IPS-NIHi7 (cell line): ENCODE measurements at regions not wholly inside any gene's neighbourhood (a gene's known extent, or its start where the extent isn't known, plus 50 kb on each side); places are given as distances from the start of the nearest gene placed in this dataset.
"Not testable (repeated sequence)": the region's sequence is repeated elsewhere in the genome, so short reads cannot be mapped to it uniquely, and the experiment has no call there.

Source experiments
- DNase-seq: peaks from one replicate; pipeline ENCODE4 v3.0.0; 2012; ENCODE audit warnings: mixed read lengths; ENCODE audit errors: extremely low spot score

DNA sequence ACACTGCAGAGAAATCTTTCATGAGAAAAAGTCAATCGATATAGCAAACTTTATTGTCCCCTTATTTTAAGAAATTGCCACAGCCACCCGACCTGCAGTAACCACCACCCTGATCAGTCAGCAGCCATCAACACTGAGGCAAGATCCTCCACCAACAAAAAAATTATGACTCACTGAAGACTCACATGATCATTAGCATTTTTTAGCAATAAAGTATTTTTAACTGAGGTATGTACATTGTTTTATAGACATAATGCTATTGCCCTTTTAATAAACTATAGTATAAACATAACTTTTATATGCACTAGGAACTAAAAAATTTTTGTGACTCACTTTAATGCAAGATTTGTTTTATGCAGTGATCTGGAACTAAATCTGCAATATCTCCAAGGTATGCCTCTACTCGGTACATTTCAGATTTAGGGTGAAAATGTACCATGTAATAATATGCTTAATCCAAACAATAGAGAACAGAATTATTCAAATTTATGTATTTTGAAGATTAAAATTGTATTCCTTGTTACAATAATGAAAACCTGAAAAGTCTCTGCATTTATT lies 79.2 kb upstream of the CEP126 start:
- no peak for DNase-seq

GRCh38 chr11:101830475-101830874 lies 84.3 kb upstream of the CEP126 start:
- DNase-seq: not testable (repeated sequence)

- DNase-seq: no peak
Measured at GRCh38 chr11:101825531-101825930, 89.3 kb upstream of the CEP126 start.

DNA sequence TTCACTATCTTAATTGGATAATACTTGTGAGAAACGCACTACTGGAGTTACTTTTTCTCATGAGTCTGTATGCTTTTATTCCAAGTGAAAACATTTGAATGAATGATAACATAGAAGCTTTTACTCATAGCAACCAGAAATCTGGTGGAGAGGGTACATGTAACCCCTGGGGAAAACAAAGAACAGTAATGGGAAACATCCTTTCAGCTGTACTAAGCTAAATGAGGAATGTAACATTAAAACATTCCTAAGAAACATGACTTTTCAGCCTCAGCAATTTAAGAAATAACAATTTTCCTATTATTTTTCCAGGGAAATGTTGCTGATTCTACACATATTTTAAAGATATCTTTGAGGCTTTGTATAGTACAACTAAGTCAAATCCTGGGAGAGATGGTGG lies 97.2 kb upstream of the CEP126 start:
- DNase-seq: no peak

- no peak for DNase-seq
Measured at GRCh38 chr11:101816613-101817012, 98.2 kb upstream of the CEP126 start.

DNA sequence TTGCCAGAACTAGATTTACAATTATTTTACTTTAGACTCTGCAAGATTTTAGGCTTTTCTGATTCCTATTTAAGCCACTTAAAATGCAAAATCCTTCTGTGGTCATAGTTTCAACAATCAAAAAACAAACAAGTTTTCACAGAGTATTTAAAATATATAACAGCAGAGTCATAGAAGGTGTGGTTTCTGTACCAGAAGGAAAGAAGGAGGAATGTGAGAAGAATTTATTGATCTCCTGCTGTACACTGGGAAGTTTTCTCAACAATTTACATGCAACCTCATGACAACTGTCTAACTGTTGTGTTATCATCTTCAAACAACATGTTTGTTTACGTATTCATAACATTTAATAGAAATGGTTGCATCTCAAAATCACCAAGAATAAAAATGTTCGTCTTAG lies 102.3 kb upstream of the CEP126 start:
- DNase-seq: no peak

GRCh38 chr11:101810546-101810945 lies 104.3 kb upstream of the CEP126 start:
- DNase-seq: no peak

GRCh38 chr11:101807531-101807930 lies 107.3 kb upstream of the CEP126 start:
- DNase-seq: no peak

DNA sequence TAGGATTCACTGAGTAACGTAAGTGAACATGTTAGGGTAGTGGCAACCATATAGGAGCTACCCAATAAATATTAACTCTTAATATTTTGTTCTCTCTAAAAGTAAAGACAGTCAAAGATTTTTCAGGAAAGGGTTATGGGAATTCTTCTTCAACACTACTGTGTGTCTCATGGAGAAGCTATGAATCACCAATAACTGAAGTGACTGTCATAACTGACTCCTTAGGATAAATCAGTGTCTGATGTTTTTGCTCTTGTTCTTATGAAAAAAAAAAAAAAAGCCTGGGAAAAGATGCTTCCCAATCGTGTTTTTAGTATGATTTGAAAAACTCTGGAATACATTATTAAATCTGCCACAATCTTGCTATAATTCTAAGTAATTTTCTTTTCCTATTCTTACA lies 111.2 kb upstream of the CEP126 start:
- DNase-seq: no peak

GRCh38 chr11:101797335-101797734 lies 117.5 kb upstream of the CEP126 start:
- no peak for DNase-seq

DNA sequence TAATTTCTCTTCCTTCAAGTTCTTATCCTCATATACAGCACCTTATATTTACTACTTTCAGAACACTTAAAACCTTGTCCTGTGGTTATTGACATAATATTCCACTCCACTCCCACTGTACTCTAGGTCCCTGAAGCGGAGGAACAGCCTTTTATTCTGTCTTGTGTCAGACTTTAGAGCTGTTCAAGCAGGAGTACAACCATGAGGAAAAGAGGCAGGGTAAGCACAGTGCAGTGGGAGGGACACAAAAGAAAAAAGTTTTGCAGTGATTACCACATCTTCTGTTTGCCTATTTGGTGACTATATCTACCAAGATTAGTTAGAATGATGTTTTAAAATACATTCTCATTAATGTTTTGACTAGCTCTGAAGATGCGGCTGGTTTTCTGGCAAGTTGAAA lies 122.0 kb upstream of the CEP126 start:
- no peak for DNase-seq

DNA sequence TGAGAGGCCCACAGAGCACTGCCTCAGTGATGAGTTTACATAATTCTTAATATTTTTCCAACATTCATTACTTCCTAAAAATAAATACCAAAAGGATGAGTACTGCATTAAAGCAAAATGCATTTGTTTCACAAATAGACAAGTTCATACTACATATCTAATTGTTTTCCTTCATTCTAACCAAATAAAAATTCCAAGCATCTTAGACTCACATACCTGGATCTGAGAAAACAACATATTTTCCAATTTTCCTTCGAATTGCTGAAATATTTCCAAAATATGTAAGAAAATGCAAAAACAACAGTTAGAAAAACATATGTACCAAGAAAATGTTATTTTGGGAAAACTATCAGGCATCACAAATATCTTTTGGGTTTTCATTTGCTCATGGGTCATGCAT lies 127.9 kb upstream of the CEP126 start:
- DNase-seq: no peak

- DNase-seq: no peak
Measured at GRCh38 chr11:101786421-101786820, 128.4 kb upstream of the CEP126 start.

GRCh38 chr11:101779167-101779566 lies 135.6 kb upstream of the CEP126 start:
- DNase-seq: not testable (repeated sequence)

DNA sequence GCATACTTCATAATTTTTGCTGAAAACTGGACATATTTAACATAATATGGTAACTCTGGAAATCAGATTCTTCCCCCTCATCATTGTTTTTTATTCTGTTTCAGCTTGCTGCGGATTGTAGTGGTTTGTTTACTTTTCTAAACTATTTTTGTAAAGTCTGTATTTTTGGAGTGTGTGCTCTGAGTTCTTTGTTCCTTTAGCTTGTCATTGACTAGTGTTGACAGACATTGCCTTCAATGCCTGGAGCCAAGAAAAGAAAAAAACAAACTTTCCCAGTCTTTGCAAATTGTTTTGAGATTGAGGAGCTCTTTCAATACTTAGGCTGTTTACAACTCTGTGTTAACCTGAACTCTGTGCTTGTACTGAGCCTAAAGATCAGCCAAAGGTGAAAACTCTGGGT lies 137.3 kb upstream of the CEP126 start:
- no peak for DNase-seq

GRCh38 chr11:101775033-101775432 lies 139.8 kb upstream of the CEP126 start:
- DNase-seq: no peak

- DNase-seq: no peak
Measured at GRCh38 chr11:101770648-101771047, 144.2 kb upstream of the CEP126 start.

DNA sequence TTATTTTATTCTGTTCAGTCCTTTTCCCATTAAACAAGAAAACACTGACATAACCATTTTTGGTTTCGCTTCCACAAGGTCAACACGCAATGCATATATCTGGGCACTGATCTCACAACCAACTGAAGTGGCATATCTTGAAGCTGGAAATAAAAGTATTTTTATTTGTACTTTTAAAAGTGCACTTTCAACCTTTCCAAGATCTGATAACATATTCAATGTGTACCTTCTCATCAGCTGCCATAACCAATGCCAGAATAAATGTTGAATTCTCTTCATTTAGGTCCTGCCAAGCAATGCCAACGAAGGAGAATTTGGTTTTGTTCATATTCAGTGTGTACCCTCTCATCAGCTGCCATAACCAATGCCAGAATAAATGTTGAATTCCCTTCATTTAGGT lies 148.9 kb upstream of the CEP126 start:
- no peak for DNase-seq

DNA sequence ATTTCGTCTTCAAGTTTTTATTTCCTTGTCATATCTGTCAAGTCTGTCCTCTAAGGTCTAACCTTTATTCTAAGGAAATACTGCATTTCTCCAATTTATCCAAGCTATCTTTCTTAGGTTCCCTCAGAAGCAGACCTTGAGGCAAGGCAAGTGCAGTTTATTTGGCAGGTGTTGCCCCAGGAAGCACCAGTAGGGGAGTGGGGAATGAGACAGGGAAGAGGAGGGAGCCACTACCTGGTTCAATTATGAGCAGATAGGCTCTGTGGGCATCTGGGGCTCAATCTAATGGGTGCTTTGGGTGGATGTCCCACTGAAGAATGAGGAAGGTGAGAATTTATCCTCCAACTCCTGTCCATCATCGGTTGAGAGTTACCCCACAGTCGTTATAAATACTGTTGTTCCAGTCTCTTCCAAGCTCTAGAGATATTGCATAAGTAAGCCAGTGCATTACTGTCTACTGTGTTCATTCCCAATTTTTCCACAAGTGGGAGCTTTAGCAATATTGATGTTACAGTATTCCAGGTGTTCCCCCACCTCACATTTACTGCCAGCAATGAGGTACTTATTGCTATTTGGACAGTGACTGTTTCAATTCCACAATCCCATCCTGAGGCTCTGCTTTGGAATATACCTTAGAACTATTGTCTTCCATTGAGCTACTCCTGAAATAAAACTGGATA lies 154.9 kb upstream of the CEP126 start:
- no peak for DNase-seq

- no peak for DNase-seq
Measured at GRCh38 chr11:101757741-101758140, 157.1 kb upstream of the CEP126 start.

DNA sequence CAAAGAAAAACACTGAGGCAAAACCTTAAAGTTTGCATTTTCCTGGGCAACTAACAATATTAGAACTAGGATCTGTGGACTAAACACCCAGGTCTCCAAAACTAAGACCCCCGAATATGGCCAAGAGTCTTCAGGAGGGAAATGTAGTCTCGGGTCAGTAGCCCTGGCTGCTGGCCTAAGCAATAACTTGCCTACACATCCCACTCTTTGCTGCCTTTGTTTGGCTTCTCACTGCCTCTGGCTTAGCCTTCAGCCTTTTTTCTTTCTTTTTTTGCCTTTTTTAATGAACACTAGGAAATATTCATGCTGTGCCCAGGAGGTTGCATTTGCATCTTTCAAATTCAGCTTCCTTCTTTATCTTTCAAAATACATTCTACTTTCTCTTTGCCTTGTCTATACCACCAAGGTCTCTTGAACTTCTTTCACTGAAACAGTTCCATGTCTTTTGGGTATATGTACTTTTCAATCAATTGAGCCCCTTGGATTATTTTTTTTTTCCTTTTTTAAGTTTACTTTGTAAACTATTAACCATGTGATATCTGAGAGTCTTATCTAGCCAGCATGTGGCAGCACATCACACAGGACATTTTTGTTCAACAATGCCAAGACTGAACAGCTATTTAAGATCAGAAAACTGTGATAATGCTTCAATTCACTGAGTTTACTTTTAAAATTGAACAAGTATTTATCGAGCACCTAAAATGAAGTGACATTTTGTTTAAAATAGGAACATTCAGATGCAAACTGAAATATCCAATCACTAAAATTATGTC lies 165.0 kb upstream of the TRPC6 start:
- DNase-seq: peak; percentile 20

DNA sequence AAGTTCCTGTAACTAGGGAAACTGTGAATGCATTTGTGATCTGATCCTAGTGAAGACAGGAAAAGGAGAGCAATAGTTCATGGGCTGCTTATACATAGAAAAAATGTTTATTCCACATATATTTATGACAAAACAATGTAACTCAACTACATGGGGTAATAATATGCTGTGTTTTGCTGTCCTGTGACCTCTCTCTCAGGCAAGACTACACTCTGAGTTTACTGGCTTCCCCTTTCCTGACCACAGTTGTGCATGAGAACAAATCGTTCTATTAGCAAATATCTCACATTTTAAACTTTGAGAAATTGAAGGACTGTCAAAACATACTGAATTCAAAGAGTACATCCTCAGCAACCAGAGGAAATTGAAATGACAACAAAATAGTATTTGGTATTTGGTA lies 161.9 kb upstream of the TRPC6 start:
- DNase-seq: no peak

GRCh38 chr11:101743828-101744227 lies 160.0 kb upstream of the TRPC6 start:
- DNase-seq: no peak
